HG03025 (cell line): ENCODE measurements at regions not wholly inside any gene's neighbourhood (a gene's known extent, or its start where the extent isn't known, plus 50 kb on each side); places are given as distances from the start of the nearest gene placed in this dataset.

Experiments used
- ATAC-seq: cut with Tn5 transposase; IDR thresholded peaks from one replicate; pipeline ENCODE4 v1.9.1; 2021; ENCODE audit warnings: mild to moderate bottlenecking, moderate library complexity; ENCODE audit not compliant: unreplicated experiment, low FRiP score

DNA sequence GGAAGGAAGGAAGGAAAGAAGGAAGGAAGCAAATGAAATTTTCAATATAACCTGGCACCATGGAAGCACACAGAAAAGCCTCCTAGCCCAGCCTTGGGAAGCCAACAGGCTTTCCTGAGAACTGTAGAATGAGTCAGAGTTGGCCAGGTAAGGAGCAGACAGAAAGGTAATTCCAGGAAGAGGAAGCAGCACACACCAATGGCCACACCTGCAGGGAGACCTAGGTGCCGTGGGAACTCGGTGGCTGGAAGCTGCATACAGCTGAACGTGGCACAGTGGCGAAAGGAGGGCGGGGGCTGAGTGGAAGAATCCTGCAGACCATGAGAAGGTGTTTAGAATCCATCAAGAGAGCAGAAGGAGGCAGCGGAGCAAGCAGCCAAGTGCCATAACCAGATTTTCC lies 224.8 kb upstream of the RREB1 start:
- no peak for ATAC-seq

DNA sequence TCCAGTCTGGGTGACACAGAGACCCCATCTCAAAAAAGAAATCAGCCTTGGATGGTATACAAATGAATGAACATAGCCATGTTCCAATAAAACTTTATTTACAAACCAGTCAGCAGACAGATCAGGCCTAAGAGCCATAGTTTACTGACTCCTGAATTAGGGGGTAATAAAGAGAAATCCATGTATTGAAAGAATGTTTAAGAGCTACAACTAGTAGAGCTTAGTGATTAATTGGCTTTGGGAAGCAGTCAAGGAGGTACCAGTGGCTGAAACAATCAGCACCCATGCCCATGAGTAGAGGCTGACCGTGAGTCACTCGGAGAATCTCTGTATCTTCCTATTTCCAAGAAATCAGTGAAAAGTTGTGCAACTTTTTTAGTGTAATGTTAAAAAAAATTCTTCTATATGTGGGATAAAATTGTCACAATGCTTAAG lies 223.6 kb upstream of the RREB1 start:
- no peak for ATAC-seq

DNA sequence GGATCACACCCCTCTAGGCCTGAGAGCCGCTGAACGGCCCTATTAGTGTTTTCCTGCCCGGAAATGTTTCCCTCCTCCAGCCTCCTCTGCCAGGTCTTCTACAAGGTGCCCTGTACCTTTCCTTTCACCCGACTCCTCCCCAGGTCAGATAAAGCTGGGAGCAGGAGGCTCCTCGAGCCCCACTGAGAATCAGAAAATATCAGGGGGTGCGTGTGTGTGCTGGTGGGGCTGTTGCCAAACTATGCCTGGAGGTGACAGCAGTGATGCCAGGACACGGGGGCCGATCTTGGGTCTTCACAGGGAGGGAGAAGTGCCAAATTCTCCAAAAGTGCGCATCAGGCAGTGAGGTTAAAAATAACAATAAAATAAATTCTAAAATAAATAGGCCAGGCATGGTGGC lies 222.8 kb upstream of the RREB1 start:
- ATAC-seq, result no peak

DNA sequence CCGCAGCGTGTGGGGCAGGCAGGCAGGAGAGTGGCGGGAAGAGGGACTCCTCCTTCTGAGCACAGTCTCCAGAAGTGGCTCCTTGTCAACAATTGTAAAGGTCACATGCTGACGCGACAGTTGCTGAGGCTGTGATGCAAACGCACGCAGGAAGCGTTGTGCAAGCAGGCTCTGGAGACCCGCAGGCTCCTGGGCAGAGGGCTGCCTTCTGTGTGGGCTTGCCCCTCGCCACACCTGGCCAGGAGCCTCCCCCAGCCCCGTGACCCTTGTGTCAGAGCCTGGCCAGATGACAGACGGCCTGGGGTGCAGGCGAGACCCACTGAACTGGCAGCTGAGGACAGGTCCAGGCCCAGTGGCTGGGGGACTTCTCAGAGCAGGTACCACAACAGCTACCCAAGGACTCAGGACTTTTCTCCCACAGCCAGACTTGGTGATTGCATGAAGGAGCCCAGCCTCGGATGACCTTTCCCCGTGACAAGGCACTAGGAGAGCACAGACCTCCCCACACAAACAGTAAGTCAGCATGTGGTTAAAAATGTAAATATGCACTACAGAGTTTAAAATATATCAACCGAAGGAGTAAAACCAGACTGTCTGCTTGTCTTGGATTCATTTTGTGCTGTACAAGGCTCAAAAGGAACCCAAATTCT lies 222.1 kb upstream of the RREB1 start:
- no peak for ATAC-seq

DNA sequence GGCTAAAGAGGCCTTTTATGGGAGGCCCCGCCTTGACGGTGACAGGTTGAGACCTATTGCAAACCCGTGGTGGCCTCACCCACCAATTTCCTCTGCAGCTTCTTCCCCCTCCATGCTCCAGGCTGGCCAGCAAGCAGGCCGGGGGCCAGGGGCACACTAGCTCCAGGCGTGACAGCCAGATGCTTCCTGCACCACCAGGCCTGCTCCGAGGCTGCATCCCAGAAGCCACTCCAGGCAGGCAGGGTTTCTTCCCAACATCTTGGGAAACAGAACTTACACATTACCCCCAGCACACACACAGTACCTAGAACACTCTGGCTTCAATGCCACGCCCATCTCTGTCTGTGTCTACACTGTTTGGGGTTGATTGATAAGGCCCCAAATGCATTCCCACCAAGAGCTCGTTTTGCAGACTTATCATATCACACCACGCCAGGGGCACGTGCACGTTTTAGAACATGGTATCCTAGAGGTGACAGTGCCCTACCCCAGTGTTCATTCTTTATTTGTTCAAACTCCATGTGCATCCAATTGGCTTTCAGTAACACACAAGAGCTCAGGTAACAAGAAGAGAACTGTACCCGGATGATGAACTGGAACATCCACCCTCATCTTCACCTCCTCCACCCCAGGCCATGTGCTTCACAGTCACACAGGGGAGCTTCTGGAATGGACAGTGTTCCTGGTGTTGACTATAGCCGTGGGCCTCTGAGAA lies 221.4 kb upstream of the RREB1 start:
- ATAC-seq, result no peak

DNA sequence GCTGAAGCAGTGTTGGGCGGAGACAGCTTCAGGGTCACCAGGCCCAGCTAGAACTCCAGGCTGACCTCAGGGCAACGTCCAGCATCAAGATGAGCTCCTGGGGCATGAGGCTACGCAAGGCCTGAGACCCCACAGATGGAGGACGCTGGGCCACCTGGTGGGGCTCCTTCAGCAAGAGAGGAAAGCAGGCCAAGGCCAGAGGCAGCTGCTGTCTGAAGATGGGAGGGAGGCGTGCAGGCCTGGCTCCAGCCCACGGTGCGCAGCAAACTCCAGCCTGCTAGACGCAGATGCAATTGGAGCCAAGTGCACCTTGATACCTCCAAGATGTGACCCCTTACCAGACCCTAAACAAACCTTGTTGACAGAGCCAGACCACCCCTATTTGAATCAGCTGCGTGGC lies 220.9 kb upstream of the RREB1 start:
- ATAC-seq, result no peak

DNA sequence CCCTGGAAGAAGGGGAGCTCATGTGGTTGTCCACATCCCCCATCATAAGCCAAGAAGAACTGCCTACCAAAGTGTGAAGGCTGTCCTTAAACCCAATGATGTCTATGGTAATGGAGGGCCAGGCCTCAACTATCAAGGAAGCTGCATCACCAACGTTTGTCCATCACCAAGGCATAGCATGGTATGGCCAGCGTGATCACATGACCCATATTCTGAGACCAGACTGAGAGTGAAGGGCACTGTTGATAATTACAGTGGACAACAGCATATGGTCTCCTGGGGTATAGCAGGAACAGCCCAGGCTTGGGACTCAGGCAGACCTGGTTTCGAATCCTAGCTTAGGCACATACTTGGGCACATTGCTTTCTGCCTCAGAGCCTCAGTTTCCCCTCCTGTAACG lies 218.2 kb upstream of the RREB1 start:
- no peak for ATAC-seq

DNA sequence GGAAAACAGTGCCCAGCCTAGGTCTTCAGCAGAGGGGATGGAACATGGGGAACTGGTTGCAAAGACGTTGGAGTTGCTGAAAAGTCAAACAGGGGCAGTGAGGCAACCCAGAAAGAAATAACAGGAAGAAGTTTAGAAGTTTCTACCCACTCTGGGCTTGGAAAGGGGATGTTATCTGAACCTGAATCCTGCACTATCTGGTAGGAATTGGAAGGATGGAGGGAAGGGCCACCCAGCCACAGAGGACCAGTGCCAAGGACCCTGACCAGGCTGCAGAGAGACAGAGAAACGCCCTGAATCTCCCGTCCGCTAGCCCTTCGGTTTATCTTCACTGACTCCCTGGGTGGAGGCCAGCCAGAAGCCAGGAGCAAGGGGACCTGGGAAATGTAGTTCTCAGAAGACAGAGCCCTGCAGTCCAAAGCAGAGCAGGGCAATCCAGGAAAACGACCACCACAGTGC lies 217.3 kb upstream of the RREB1 start:
- ATAC-seq, result no peak

DNA sequence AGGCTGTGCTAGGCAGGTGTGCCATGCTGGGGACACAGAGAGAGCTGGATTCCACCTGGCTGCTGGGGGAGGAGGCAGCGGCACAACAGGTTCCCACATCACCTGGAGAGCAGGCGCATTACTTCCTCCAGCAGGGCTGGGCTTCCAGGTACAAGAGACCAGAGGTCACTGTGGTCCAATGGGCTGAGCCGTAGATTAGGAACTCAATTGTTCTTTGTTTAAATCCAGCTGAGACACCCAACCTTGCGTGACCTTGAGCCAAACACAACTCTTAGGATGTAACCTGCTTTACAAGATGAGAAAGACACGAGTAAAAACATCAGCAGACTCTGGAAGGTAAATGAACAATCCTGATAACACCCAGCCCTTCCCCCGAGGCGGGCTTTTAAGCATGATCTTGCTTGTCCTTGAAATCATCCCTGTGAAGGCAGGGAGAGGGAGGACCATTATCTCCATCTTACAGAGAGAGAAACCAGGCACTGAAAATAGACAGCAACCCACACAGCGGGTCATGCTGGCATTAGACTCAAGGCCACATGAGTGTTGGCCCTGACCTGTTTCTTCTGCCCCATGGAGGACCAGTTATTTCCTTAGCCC lies 216.5 kb upstream of the RREB1 start:
- no peak for ATAC-seq

DNA sequence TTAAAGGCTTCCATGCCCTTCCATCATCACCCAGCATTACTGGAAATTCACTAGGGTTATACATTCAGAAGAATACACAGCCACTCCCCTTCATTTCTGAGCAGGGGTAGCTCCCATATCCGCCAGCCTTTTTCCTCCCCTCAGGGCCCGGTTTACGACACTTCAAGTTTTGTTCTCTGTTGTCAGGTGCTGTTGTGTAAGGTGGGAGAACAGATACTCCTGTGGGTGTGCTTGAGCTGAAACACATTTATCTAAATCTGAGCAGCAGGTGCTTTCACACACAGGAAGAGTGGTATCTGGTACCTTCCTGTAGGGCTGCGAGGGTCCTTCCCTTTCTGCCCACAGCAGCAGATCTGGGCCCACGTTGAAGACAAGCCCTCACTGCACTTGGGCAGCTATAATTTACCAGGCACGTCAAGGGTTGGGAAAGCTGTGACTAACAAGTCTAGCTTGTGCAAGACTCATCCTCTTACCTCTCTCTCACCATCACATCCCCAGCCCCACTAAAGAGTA lies 215.8 kb upstream of the RREB1 start:
- ATAC-seq, result no peak

DNA sequence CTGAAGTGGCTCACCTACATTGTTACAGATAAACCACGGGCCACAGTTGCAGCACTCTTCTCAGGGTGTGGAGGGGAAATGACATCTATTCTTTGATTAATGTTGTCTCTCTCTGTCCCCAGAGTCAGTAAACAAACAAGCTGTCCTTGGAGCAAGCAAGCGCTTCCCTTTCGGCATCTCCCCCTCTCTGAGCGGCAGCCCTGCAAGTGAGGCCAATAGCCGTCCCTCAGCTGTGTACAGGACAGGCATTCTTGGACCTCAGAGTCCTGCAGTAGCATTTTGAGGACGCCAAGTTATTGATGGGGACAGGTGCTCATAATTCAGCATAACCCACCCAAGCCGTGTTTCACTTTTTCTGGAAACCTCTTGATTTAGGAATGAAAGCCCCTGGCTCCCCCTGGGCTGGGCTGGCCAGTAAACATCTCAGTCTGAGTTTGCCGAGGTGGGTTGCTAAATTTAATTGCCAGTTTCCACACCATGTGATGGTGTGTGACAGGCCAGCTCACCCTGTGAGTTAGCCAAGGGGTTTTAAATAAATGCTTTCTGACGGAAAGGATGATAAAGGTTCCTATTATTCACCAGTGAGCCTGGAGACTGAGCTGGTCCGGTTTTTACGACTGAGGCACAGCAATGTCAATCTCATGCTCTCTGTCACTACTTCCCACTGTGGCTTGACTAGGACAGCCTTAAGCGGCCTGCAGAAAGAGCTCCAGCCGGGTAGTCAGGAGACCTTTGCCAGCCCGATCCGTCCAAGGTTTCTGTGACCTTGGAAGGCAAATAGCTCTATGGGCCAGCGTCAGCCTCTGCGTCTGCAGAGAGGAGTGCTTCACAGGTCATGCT lies 214.8 kb upstream of the RREB1 start:
- no peak for ATAC-seq

DNA sequence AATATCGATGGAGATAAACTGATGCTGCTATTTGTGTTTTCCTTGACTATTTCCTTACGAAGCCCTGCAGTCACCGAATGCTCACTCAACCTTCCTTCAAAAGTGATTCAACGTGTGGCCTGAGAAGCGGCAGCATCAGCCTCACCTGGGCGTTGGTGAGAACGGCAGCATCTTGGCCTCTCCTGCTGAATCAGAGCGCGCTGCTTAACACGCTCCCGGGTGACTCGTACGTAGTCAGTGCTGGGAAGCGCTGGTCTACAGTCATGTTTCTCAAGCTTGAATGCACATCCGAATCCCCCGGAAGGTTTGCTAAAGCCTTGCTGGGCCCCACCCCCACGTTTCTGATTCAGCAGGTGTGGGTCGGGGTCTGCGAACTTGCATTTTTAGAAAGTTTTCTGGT lies 214.1 kb upstream of the RREB1 start:
- ATAC-seq, result no peak

DNA sequence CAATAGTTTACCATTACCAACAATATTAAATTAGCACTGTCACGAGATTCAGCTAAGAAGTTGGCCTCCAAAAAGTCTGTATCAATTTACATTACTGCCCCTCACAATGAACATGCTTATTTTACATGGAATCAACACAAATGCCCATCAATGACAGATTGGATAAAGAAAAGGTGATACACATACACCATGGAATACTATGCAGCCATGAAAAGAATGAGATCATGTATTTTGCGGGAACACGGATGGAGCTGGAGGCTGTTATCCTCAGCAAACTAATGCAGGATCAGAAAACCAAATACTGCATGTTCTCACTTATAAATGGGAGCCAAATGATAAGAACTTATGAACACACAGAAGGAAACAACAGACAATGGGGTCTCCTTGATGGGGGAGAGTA lies 211.8 kb upstream of the RREB1 start:
- ATAC-seq, result no peak

DNA sequence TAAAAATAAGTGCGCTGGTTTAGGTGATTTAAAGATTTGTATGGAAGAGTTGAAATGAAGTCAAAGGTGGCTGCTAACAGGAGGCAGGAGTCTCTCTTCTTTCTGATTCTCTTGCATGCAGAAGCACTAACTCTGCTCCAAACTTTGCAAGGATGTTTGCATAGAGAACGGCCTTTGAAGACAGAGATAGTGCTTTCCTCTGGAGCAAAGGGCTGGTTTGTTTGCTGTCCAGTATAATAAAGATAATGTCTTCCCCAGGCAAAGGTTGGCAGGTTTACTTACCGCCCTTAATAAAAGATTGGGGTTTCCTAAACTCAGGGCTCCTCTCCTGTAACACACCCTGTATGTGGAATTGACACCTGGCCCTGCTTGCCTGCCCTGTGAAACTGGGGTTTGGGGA lies 210.6 kb upstream of the RREB1 start:
- no peak for ATAC-seq

DNA sequence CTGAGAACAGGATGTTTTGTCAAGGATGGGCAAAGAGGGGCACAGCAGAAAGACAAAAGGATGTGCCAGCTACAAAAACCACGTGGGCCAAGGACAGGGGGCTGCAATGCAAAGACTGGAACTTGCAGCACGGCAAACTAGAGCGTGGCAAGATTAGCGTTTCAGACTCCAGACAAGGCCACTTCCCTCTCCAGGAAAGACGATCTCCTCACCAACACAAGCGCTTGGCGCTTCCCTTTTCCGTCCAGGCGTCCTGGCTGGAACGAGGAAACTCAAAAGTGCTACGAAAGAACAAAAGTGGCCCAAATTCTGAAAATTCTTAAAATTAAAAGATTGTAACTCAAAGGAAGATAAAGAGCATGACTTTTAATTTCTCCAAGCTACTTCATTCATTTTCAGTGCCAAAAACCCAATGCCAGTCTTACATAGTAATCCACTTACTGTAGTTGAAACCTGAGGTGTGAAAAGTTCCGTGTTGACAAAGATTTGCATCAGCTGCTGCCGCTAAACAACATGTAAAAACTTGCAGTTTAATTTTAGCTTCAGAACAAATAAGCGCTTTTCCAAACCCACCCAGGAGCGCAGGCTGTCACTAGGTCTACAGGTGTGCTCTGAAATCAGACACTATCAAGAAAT lies 207.1 kb upstream of the RREB1 start:
- ATAC-seq, result no peak

DNA sequence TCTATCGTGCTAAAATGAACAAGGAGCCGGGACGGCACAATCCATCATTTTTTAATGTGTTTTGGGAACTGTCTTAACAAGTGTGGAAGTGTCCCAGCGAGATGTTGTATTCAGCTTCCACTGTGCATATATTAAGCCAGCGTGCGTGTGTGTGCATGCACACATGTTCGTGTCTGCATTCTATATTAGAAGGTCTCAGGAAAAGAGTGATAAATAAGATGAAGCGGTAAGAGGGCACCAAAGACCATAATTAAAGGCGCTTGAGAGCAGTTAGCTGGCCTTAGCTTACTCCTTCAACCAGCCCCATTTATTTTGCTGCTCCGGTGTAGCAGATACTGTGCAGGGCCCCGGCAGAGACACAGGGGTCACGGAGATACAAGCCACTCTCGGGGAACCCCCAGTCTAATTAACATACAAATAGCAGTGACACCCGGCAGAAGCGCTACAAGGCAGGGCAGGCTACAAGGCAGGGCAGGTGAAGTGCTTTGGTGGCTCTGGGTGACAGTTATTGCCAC lies 206.5 kb upstream of the RREB1 start:
- no peak for ATAC-seq

DNA sequence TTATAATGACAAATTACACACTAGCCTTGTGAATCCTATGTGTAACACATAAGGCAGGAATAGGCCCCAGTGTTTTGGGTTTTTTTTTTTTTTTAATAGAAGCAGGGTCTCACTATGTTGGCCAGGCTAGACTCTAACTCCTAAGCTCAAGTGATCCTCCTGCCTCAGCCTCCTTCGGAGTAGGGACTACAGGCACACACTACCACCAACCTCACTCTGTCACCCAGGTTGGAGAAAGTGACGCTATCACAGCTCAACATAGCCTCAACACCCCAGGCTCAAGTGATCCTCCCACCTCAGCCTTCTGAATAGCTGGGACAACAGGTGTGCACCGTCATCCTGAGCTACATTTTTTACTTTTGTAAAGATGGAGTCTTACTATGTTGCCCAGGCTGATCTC lies 205.8 kb upstream of the RREB1 start:
- ATAC-seq, result no peak

DNA sequence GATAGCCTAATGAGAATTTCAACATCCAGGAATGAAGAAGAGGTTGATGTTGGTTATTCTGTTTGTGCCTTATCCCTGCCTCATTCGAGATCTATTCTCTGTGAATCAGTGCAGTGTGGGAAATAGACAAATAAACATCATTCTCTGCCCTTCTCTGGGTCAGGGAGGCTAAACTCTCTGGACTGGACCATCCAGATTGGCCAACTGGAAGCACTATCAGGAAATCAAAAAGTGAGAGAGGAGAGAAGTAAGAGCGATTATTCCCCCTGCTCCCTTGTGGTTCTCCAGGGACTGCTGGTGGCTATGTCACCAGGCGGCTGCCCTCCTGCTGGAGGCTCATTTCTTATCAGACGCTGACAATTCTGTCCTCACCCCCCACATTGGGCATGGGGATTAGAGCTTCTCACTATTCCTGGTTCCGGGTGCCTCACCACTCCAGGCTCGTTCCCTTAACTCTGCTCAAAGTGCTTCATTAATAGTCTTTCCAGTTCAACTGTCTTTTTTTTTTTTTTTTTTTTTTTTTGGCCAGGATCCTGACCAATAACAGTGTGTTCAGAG lies 201.7 kb upstream of the RREB1 start:
- no peak for ATAC-seq

DNA sequence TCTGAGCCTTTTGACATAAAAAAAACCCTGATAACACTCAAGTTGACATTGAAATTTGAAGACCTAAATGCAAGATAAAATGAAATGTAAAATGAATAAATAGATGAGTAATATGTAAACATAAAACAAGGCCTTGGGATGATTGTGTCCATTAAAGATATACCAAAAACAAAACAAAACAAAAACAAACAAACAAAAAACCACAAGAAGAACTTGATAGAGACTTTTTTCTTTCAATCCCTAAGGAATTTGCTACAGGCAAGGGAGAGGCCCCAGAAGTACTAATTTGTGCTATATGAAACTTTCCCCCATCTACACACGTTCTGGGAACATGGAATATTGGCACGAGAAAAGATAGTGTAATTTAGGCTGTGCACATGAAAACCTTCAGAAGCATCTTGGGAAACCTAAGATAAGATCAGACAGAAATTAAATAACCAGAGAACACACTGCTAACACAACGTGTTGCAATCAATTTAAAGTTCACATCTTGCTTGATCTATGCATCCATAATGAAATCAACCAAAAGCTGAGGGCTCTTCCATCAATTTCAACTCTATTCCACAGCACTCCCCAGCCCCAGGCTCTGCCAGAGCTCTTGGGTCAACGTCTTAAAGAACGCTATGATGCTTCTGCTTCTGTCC lies 201.1 kb upstream of the RREB1 start:
- no peak for ATAC-seq
